ENCODE measurements at regions not wholly inside any gene's neighbourhood (a gene's known extent, or its start where the extent isn't known, plus 50 kb on each side); places are given as distances from the start of the nearest gene placed in this dataset.

GRCh38 chr10:118943253-118943652, 86.3 kb upstream of the NANOS1 start:
- no peaks in the 10 kb centered on the region for H3K79me2 ChIP-seq (ENCODE audit: control insufficient read depth, insufficient read depth, low read length)
- no peak for DNase-seq (ENCODE audit: low read depth in 2 of 2)
- no peaks in the 10 kb centered on the region for H3K36me3 ChIP-seq (ENCODE audit: control insufficient read depth, insufficient read depth, low read length)
- H3K4me1 ChIP-seq (ENCODE audit: control insufficient read depth, extremely low read depth, insufficient read depth, low read length), result no peaks in the 10 kb centered on the region
- H3K4me2 ChIP-seq (ENCODE audit: extremely low read depth, insufficient read depth, low read length), result no peak overlapping the region
- no peaks in the 10 kb centered on the region for H4K20me1 ChIP-seq (ENCODE audit: control insufficient read depth, extremely low read depth, insufficient read depth, low read length)
- no peaks in the 10 kb centered on the region for H3K27me3 ChIP-seq (ENCODE audit: control insufficient read depth, insufficient read depth, low read length)
- no peaks in the 10 kb centered on the region for H3K9me3 ChIP-seq (ENCODE audit: control insufficient read depth, insufficient read depth, low read depth, low read length)
- no peak overlapping the region for H3K9ac ChIP-seq (ENCODE audit: insufficient read depth, low read length)
- H2AFZ ChIP-seq (ENCODE audit: low read length), result no peak overlapping the region
- H3K4me3 ChIP-seq (replicated peaks in 1 of 4; ENCODE audit: control extremely low read depth in 1 of 4, insufficient read depth in 1 of 4, low read depth in 3 of 4, low read length in 4 of 4), result no peak overlapping the region
- TF ChIP-seq CTCF (conservative IDR thresholded peaks at IDR 0.05 in 1 of 2, IDR thresholded peaks at IDR 0.05 in 1 of 2; ENCODE audit: low read depth in 1 of 2, low read length in 2 of 2) (no peak), EZH2 (IDR thresholded peaks at IDR 0.05; ENCODE audit: low read length, missing control alignments) (no peak)
- H3K27ac ChIP-seq (ENCODE audit: insufficient read depth, low read length), result no peak overlapping the region

- no peaks in the 10 kb centered on the region for H3K36me3 ChIP-seq (ENCODE audit: control insufficient read depth, insufficient read depth, low read length)
- no peaks in the 10 kb centered on the region for H3K79me2 ChIP-seq (ENCODE audit: control insufficient read depth, insufficient read depth, low read length)
- no peaks in the 10 kb centered on the region for H3K9me3 ChIP-seq (ENCODE audit: control insufficient read depth, insufficient read depth, low read depth, low read length)
- no peaks in the 10 kb centered on the region for H3K4me1 ChIP-seq (ENCODE audit: control insufficient read depth, extremely low read depth, insufficient read depth, low read length)
- H3K4me3 ChIP-seq (replicated peaks in 1 of 4; ENCODE audit: control extremely low read depth in 1 of 4, insufficient read depth in 1 of 4, low read depth in 3 of 4, low read length in 4 of 4), result no peak overlapping the region
- H3K9ac ChIP-seq (ENCODE audit: insufficient read depth, low read length), result no peak overlapping the region
- no peak overlapping the region for H2AFZ ChIP-seq (ENCODE audit: low read length)
- DNase-seq (ENCODE audit: low read depth in 2 of 2), result no peak
- no peak overlapping the region for H3K4me2 ChIP-seq (ENCODE audit: extremely low read depth, insufficient read depth, low read length)
- H4K20me1 ChIP-seq (ENCODE audit: control insufficient read depth, extremely low read depth, insufficient read depth, low read length), result no peaks in the 10 kb centered on the region
- no peaks in the 10 kb centered on the region for H3K27me3 ChIP-seq (ENCODE audit: control insufficient read depth, insufficient read depth, low read length)
- no peak for TF ChIP-seq EZH2 (IDR thresholded peaks at IDR 0.05; ENCODE audit: low read length, missing control alignments)
- TF ChIP-seq CTCF (conservative IDR thresholded peaks at IDR 0.05 in 1 of 2, IDR thresholded peaks at IDR 0.05 in 1 of 2; ENCODE audit: low read depth in 1 of 2, low read length in 2 of 2), result no peak
- H3K27ac ChIP-seq (ENCODE audit: insufficient read depth, low read length), result no peak overlapping the region
These were observed 84.4 kb upstream of the NANOS1 start for GRCh38 chr10:118944959-118945633.

- Histone ChIP-seq H3K9me3 (ENCODE audit: control insufficient read depth, insufficient read depth, low read depth, low read length) (no peaks in the 10 kb centered on the region), H3K79me2 (ENCODE audit: control insufficient read depth, insufficient read depth, low read length) (no peaks in the 10 kb centered on the region), H3K27ac (ENCODE audit: insufficient read depth, low read length) (no peak overlapping the region), H3K4me3 (replicated peaks in 1 of 4; ENCODE audit: control extremely low read depth in 1 of 4, insufficient read depth in 1 of 4, low read depth in 3 of 4, low read length in 4 of 4) (no peak overlapping the region), H4K20me1 (ENCODE audit: control insufficient read depth, extremely low read depth, insufficient read depth, low read length) (no peaks in the 10 kb centered on the region), H3K36me3 (ENCODE audit: control insufficient read depth, insufficient read depth, low read length) (no peaks in the 10 kb centered on the region), H3K27me3 (ENCODE audit: control insufficient read depth, insufficient read depth, low read length) (no peaks in the 10 kb centered on the region), H3K4me1 (ENCODE audit: control insufficient read depth, extremely low read depth, insufficient read depth, low read length) (no peaks in the 10 kb centered on the region), H3K9ac (ENCODE audit: insufficient read depth, low read length) (no peak overlapping the region), H2AFZ (ENCODE audit: low read length) (no peak overlapping the region), H3K4me2 (ENCODE audit: extremely low read depth, insufficient read depth, low read length) (no peak overlapping the region)
- DNase-seq (ENCODE audit: low read depth in 2 of 2), result no peak
- no peak for TF ChIP-seq CTCF (conservative IDR thresholded peaks at IDR 0.05 in 1 of 2, IDR thresholded peaks at IDR 0.05 in 1 of 2; ENCODE audit: low read depth in 1 of 2, low read length in 2 of 2)
- no peak for TF ChIP-seq EZH2 (IDR thresholded peaks at IDR 0.05; ENCODE audit: low read length, missing control alignments)
These were observed 80.7 kb upstream of the NANOS1 start for GRCh38 chr10:118948786-118949185.

All from fibroblast of lung (primary cell).